K562 (cell line): ENCODE measurements at regions not wholly inside any gene's neighbourhood (a gene's known extent, or its start where the extent isn't known, plus 50 kb on each side); places are given as distances from the start of the nearest gene placed in this dataset.

Experiments used
- ATAC-seq: fragments of 200-7000 bp; cut with Tn5 transposase; 3 replicates; pipeline ENCODE4 v1.9.1; 2020; ENCODE audit warnings: moderate library complexity
- BruUV-seq: library from RNA; stranded (reverse); fragments of 400-500 nt; replicated peaks from 2 replicates; lab custom pipeline; 2021; lab: Mats Ljungman, UMichigan
- CTCF ChIA-PET: fragments of 300-600 bp; formaldehyde crosslinking; extraction: SDS; loops from one replicate; lab custom pipeline; 2021; ENCODE audit warnings: low intra/inter-chr PET ratio; lab: Yijun Ruan, JAX
- POLR2A ChIA-PET: fragments of 300-600, 350-650 bp; sonication (Branson Sonifier 250); formaldehyde crosslinking; extraction: SDS; loops from one replicate; lab custom pipeline; 2021; ENCODE audit warnings: antibody characterized with exemption, inconsistent platforms; lab: Yijun Ruan, JAX
- DNase-seq, 4 experiments: peaks; one replicate each; pipeline versions ENCODE4 v3.0.0 to v3.0.0-alpha.2; 2011 to 2018; ENCODE audit warnings: low spot score in 3 of 4, mixed read lengths in 3 of 4; ENCODE audit errors: extremely low read depth in 1 of 4
- FAIRE-seq: peaks from 2 replicates; lab custom pipeline; 2011; peaks lifted over from hg19 to GRCh38; lab: Jason Lieb, UNC
- H2AFZ ChIP-seq: 2 replicates; pipeline ENCODE4 v1.6.0; 2011; ENCODE audit warnings: low read depth, low read length, control low read depth, inconsistent platforms
- H3K27ac ChIP-seq: fragments of 200-600 bp; 3 replicates; pipeline ENCODE4 v1.8.0; 2011; ENCODE audit warnings: low read depth, mild to moderate bottlenecking, control low read depth, inconsistent platforms, low read length, moderate library complexity, mixed read lengths; ENCODE audit errors: extremely low read depth
- H3K27me3 ChIP-seq, 2 experiments: fragments of 300-600 bp in 1 of 2; 2 replicates in 1 of 2; 3 replicates in 1 of 2; pipeline versions ENCODE4 v1.6.0 to v1.8.0; 2011; ENCODE audit warnings: inconsistent platforms in 2 of 2, low read length in 2 of 2, mild to moderate bottlenecking in 1 of 2, mixed read lengths in 1 of 2, moderate library complexity in 1 of 2; ENCODE audit not compliant: control insufficient read depth in 2 of 2, insufficient read depth in 2 of 2
- H3K36me3 ChIP-seq: fragments of 300-600 bp; 3 replicates; pipeline ENCODE4 v1.8.0; 2011; ENCODE audit warnings: mild to moderate bottlenecking, low read length, inconsistent platforms; ENCODE audit not compliant: control insufficient read depth, insufficient read depth
- H3K4me1 ChIP-seq, 2 experiments: fragments of 200-600 bp in 1 of 2; replicated peaks in 1 of 2; 2 replicates in 1 of 2; 3 replicates in 1 of 2; pipeline versions ENCODE4 v1.5.1 to v1.8.0; 2011; ENCODE audit warnings: inconsistent platforms in 2 of 2, low read length in 2 of 2, mild to moderate bottlenecking in 1 of 2, mixed read lengths in 1 of 2, moderate library complexity in 1 of 2; ENCODE audit not compliant: control insufficient read depth in 2 of 2, insufficient read depth in 2 of 2
- H3K4me2 ChIP-seq: 2 replicates; pipeline ENCODE4 v1.6.1; 2011; ENCODE audit warnings: low read length, control low read depth, inconsistent platforms, mixed read lengths; ENCODE audit not compliant: insufficient read depth
- H3K4me3 ChIP-seq: fragments of 200-600 bp; sonication (generic), shearing (Covaris generic); 2 replicates; pipeline ENCODE4 v1.5.1; 2016; ENCODE audit warnings: control low read depth, inconsistent platforms
- H3K79me2 ChIP-seq: fragments of 200-600 bp; 3 replicates; pipeline ENCODE4 v1.8.0; 2011; ENCODE audit warnings: low read length, inconsistent platforms; ENCODE audit not compliant: control insufficient read depth, insufficient read depth
- H3K9ac ChIP-seq, 2 experiments: 2 replicates each; pipeline versions ENCODE4 v1.6.0 to v1.6.1; 2011; ENCODE audit warnings: low read depth in 2 of 2, low read length in 2 of 2, control low read depth in 1 of 2, inconsistent platforms in 1 of 2, mild to moderate bottlenecking in 1 of 2, mixed read lengths in 1 of 2; ENCODE audit not compliant: insufficient read depth in 1 of 2
- H3K9me1 ChIP-seq: one replicate; pipeline ENCODE4 v1.6.0; 2011; ENCODE audit warnings: inconsistent platforms, mild to moderate bottlenecking, low read length, moderate library complexity; ENCODE audit not compliant: control insufficient read depth, insufficient read depth
- H3K9me3 ChIP-seq: replicated peaks from 2 replicates; pipeline ENCODE4 v1.5.1; 2011; ENCODE audit warnings: low read depth, low read length, inconsistent platforms; ENCODE audit not compliant: control insufficient read depth, insufficient read depth
- H4K20me1 ChIP-seq: replicated peaks from 2 replicates; pipeline ENCODE4 v1.6.1; 2011; ENCODE audit warnings: low read length, inconsistent platforms, mixed read lengths; ENCODE audit not compliant: control insufficient read depth, insufficient read depth
- ARID2 ChIP-seq: fragments of 450-650 bp; IDR thresholded peaks from 2 replicates; pipeline ENCODE4 v1.6.1; 2017; ENCODE audit warnings: antibody characterized with exemption, mild to moderate bottlenecking
- BCL6 ChIP-seq: fragments of 250-450 bp; sonication (Bioruptor Pico); IDR thresholded peaks from 2 replicates; pipeline ENCODE4 v1.4.0; 2020
- CBX3 ChIP-seq, 2 experiments: IDR thresholded peaks; 1 replicate in 1 of 2; 2 replicates in 1 of 2; pipeline ENCODE4 v1.6.1; 2012; ENCODE audit warnings: inconsistent platforms in 2 of 2, low read length in 2 of 2, borderline replicate concordance in 1 of 2, control low read depth in 1 of 2
- FOXJ3 ChIP-seq: sonication (generic); formaldehyde crosslinking; IDR thresholded peaks from 2 replicates; pipeline ENCODE4 v1.4.0; 2020; ENCODE audit warnings: mild to moderate bottlenecking, missing genetic modification reagents
- IRF1 ChIP-seq: sonication (generic); formaldehyde crosslinking; IDR thresholded peaks from 2 replicates; pipeline ENCODE4 v1.8.0; 2022; ENCODE audit warnings: missing genetic modification reagents, mild to moderate bottlenecking, borderline replicate concordance
- MCM2 ChIP-seq: fragments of 450-650 bp; IDR thresholded peaks from 2 replicates; pipeline ENCODE4 v1.6.1; 2017; ENCODE audit warnings: low read depth, mild to moderate bottlenecking
- MTA3 ChIP-seq: fragments of 450-650 bp; formaldehyde crosslinking; IDR thresholded peaks from 2 replicates; pipeline ENCODE4 v1.6.1; 2017; ENCODE audit warnings: mild to moderate bottlenecking, borderline replicate concordance
- POLR3G ChIP-seq: IDR thresholded peaks from 2 replicates; pipeline ENCODE4 v1.6.1; 2011; ENCODE audit not compliant: insufficient read length, insufficient replicate concordance; ENCODE audit errors: extremely low read depth
- TCFL5 ChIP-seq: fragments of 250-450 bp; sonication (Bioruptor Pico); conservative IDR thresholded peaks from 2 replicates; pipeline ENCODE4 v1.6.1; 2021; ENCODE audit warnings: mild to moderate bottlenecking, moderate library complexity, matching md5 sums
- YBX1 ChIP-seq: fragments of 450-650 bp; IDR thresholded peaks from 2 replicates; pipeline ENCODE4 v1.7.1; 2016; ENCODE audit warnings: mild to moderate bottlenecking
- ZNF217 ChIP-seq: sonication (generic); formaldehyde crosslinking; IDR thresholded peaks from 2 replicates; pipeline ENCODE4 v1.8.0; 2022; ENCODE audit warnings: mild to moderate bottlenecking, missing genetic modification reagents
- ZNF253 ChIP-seq: fragments of 250-450 bp; sonication (Bioruptor Pico); conservative IDR thresholded peaks from 2 replicates; pipeline ENCODE4 v1.6.1; 2021; ENCODE audit warnings: mild to moderate bottlenecking
- ZNF3 ChIP-seq: fragments of 250-450 bp; sonication (Bioruptor Pico); IDR thresholded peaks from 2 replicates; pipeline ENCODE4 v1.5.0; 2021; ENCODE audit warnings: mild to moderate bottlenecking, moderate library complexity
- ZNF41 ChIP-seq: fragments of 250-450 bp; sonication (Bioruptor Pico); conservative IDR thresholded peaks from 2 replicates; pipeline ENCODE4 v1.4.0; 2020; ENCODE audit warnings: mild to moderate bottlenecking
- ZNF707 ChIP-seq: fragments of 250-450 bp; sonication (Bioruptor Pico); conservative IDR thresholded peaks from 2 replicates; pipeline ENCODE4 v1.8.0; 2022; ENCODE audit warnings: inconsistent platforms, mild to moderate bottlenecking, moderate library complexity
- WGBS: fragments of 100-300 bp; shearing (Covaris generic); methylation state at CpG from one replicate; pipeline ENCODE4 v1.1.6; 2016; ENCODE audit warnings: low coverage, mixed read lengths; ENCODE audit not compliant: insufficient coverage; ENCODE audit errors: missing lambda C conversion rate; 5-methylcytosine and 5-hydroxymethylcytosine counted together
- in situ Hi-C: fragments of 300-500 bp; cut with MboI; formaldehyde crosslinking; loops from 4 replicates; pipeline ENCODE4 v1.15.0; 2018; ENCODE audit warnings: inconsistent platforms, mixed read lengths
- intact Hi-C: fragments of 100-400 bp; cut with micrococcal nuclease; formaldehyde crosslinking; loops from 2 replicates; pipeline ENCODE4 v1.14.2; 2022
- TF ChIP-seq, protein P1 (sequence below), 3 experiments: fragments of 200-800 bp in 1 of 3; sonication (Bioruptor generic) in 1 of 3; sonication (generic) in 1 of 3; formaldehyde crosslinking in 1 of 3; IDR thresholded peaks; 2 replicates each; pipeline versions ENCODE4 v1.6.1 to v1.8.0; 2016 to 2022; ENCODE audit warnings: mild to moderate bottlenecking in 2 of 3, missing compliant biosample characterization in 2 of 3, missing genetic modification characterization in 2 of 3, missing genetic modification reagents in 1 of 3
- TF ChIP-seq, protein P2 (sequence below), 2 experiments: fragments of 450-650 bp; IDR thresholded peaks; 2 replicates each; pipeline ENCODE4 v1.6.1; 2018; ENCODE audit warnings: mild to moderate bottlenecking in 2 of 2, low read depth in 1 of 2; ENCODE audit not compliant: partially characterized antibody in 2 of 2

- TF ChIP-seq FOXJ3 (CRISPR knock-in tag) (no peak), IRF1 (CRISPR knock-in tag) (no peak), ZNF3 (CRISPR knock-in tag) (no peak), ZNF253 (CRISPR knock-in tag) (no peak), MCM2 (no peak), TCFL5 (no peak)
- TF ChIP-seq, protein P1, sequence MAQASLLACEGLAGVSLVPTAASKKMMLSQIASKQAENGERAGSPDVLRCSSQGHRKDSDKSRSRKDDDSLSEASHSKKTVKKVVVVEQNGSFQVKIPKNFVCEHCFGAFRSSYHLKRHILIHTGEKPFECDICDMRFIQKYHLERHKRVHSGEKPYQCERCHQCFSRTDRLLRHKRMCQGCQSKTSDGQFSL (CRISPR knock-in tag; IDR thresholded peaks at IDR 0.05): no peak
- TF ChIP-seq, protein P1 (tag; IDR thresholded peaks at IDR 0.05): no peak
- TF ChIP-seq, all 486 proteins: peak for 0
Measured at GRCh38 chr11:25890626-25891260, 441.2 kb upstream of the ANO3 start (continued).

DNA sequence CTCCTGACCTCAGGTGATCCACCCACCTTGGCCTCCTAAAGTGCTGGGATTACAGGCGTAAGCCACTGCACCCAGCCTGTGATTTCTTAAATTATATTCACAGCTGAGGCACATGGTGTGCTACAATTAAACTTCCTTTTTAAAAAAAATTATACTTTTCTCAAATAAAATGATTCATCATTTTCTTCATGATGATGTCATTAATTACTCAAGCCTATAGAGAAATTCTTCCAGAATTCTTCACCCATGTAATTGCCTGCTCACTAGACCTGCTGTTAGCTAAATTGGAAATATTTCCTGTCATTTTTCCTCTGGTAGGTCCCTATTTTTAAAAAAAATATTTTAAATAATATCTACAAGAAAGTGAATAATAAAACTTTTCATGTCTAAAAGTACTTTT is 440.0 kb upstream of the ANO3 start:
- ChIA-PET CTCF (no interaction called here), POLR2A (no interaction called here)
- H3K9ac ChIP-seq: no peak overlapping the region
- H3K79me2 ChIP-seq: no peaks in the 10 kb centered on the region
- H3K27me3 ChIP-seq: no peaks in the 10 kb centered on the region
- no peak overlapping the region for H3K4me2 ChIP-seq
- H3K9me1 ChIP-seq: no peaks in the 10 kb centered on the region
- no TSS peak for BruUV-seq
- FAIRE-seq (no peak), DNase-seq (no peak), ATAC-seq (no peak)
- no peaks in the 10 kb centered on the region for H3K9me3 ChIP-seq
- TF ChIP-seq ARID2: no peak
- no peak for TF ChIP-seq BCL6 (CRISPR knock-in tag)
- no peak for TF ChIP-seq ZNF217 (CRISPR knock-in tag)
- TF ChIP-seq CBX3 (IDR thresholded peaks at IDR 0.05; ENCODE audit: borderline replicate concordance in 1 of 2, low read length in 2 of 2): no peak
- TF ChIP-seq POLR3G: no peak
- TF ChIP-seq YBX1: no peak
- TF ChIP-seq ZNF41 (CRISPR knock-in tag): no peak
- TF ChIP-seq, protein P2, sequence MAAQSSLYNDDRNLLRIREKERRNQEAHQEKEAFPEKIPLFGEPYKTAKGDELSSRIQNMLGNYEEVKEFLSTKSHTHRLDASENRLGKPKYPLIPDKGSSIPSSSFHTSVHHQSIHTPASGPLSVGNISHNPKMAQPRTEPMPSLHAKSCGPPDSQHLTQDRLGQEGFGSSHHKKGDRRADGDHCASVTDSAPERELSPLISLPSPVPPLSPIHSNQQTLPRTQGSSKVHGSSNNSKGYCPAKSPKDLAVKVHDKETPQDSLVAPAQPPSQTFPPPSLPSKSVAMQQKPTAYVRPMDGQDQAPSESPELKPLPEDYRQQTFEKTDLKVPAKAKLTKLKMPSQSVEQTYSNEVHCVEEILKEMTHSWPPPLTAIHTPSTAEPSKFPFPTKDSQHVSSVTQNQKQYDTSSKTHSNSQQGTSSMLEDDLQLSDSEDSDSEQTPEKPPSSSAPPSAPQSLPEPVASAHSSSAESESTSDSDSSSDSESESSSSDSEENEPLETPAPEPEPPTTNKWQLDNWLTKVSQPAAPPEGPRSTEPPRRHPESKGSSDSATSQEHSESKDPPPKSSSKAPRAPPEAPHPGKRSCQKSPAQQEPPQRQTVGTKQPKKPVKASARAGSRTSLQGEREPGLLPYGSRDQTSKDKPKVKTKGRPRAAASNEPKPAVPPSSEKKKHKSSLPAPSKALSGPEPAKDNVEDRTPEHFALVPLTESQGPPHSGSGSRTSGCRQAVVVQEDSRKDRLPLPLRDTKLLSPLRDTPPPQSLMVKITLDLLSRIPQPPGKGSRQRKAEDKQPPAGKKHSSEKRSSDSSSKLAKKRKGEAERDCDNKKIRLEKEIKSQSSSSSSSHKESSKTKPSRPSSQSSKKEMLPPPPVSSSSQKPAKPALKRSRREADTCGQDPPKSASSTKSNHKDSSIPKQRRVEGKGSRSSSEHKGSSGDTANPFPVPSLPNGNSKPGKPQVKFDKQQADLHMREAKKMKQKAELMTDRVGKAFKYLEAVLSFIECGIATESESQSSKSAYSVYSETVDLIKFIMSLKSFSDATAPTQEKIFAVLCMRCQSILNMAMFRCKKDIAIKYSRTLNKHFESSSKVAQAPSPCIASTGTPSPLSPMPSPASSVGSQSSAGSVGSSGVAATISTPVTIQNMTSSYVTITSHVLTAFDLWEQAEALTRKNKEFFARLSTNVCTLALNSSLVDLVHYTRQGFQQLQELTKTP (IDR thresholded peaks at IDR 0.05; ENCODE audit: low read depth in 1 of 2, partially characterized antibody in 2 of 2): no peak
- TF ChIP-seq MTA3: no peak
- no peak for TF ChIP-seq ZNF707 (CRISPR knock-in tag)
- intact Hi-C loops: no loop called here
- no peak overlapping the region for H3K27ac ChIP-seq
- H3K4me1 ChIP-seq: no peaks in the 10 kb centered on the region
- H2AFZ ChIP-seq: no peak overlapping the region
- no peaks in the 10 kb centered on the region for H3K36me3 ChIP-seq
- in situ Hi-C loops: no loop called here
- no peak overlapping the region for H3K4me3 ChIP-seq
- 0% methylated on average over 1 of the region's 1 CpG for WGBS
- H4K20me1 ChIP-seq: no peaks in the 10 kb centered on the region
